Ascending aorta (tissue), 2 donors: ENCODE measurements at regions not wholly inside any gene's neighbourhood (a gene's known extent, or its start where the extent isn't known, plus 50 kb on each side); places are given as distances from the start of the nearest gene placed in this dataset.

Experiments
- DNase-seq, 2 donors: peaks; one replicate each; pipeline ENCODE4 v3.0.0-alpha.2; 2019; ENCODE audit warnings: low spot score in 2 of 2
- H3K27ac ChIP-seq, 2 donors: fragments of 200-600 bp; sonication (generic); one replicate each; pipeline ENCODE4 v1.5.1; 2016 to 2017; ENCODE audit warnings: mild to moderate bottlenecking in 1 of 2
- H3K27me3 ChIP-seq: fragments of 200-600 bp; sonication (generic); one replicate; pipeline ENCODE4 v1.5.1; 2017
- H3K36me3 ChIP-seq, 2 donors: fragments of 200-600 bp; sonication (generic); one replicate each; pipeline ENCODE4 v1.5.1; 2016
- H3K4me1 ChIP-seq, 2 donors: fragments of 200-600 bp; sonication (generic); one replicate each; pipeline ENCODE4 v1.5.1; 2016 to 2017; ENCODE audit warnings: mild to moderate bottlenecking in 1 of 2
- H3K4me3 ChIP-seq, 2 donors: fragments of 200-600 bp; sonication (generic); one replicate each; pipeline ENCODE4 v1.5.1; 2016 to 2017; ENCODE audit warnings: mild to moderate bottlenecking in 1 of 2
- H3K9me3 ChIP-seq, 2 donors: fragments of 200-600 bp; sonication (generic); one replicate each; pipeline ENCODE4 v1.5.1; 2016
- CTCF ChIP-seq, 3 experiments: fragments of 200-600 bp in 2 of 3; fragments of 450-650 bp in 1 of 3; sonication (generic) in 2 of 3; IDR thresholded peaks; one replicate each; pipeline ENCODE4 v1.5.1; 2016 to 2019; ENCODE audit warnings: antibody characterized with exemption in 3 of 3, mild to moderate bottlenecking in 1 of 3, moderate library complexity in 1 of 3
- intact Hi-C: fragments of 100-400 bp; cut with DNase I; formaldehyde crosslinking; loops from one replicate; pipeline ENCODE4 v1.15.1; 2023

GRCh38 chr4:3867403-3868100, 101.4 kb downstream of the ADRA2C start:
- no peak overlapping the region for H3K27ac ChIP-seq
- no peaks in the 10 kb centered on the region for H3K36me3 ChIP-seq
- no peaks in the 10 kb centered on the region for H3K4me1 ChIP-seq
- peaks cover 4% of the 10 kb centered on the region for H3K27me3 ChIP-seq
- H3K9me3 ChIP-seq: no peaks in the 10 kb centered on the region
- H3K4me3 ChIP-seq: no peak overlapping the region
- intact Hi-C loops: no loop called here
- TF ChIP-seq CTCF (IDR thresholded peaks at IDR 0.05): no peak
- no peak for DNase-seq

GRCh38 chr4:3868211-3869173, 102.3 kb downstream of the ADRA2C start:
- Histone ChIP-seq H3K9me3 (no peaks in the 10 kb centered on the region), H3K27ac (no peak overlapping the region), H3K27me3 (peaks cover 4% of the 10 kb centered on the region), H3K36me3 (no peaks in the 10 kb centered on the region), H3K4me1 (no peaks in the 10 kb centered on the region), H3K4me3 (no peak overlapping the region)
- no peak for TF ChIP-seq CTCF (IDR thresholded peaks at IDR 0.05)
- intact Hi-C loops: no loop called here
- DNase-seq: no peak

GRCh38 chr4:3869174-3869572, 103.0 kb downstream of the ADRA2C start:
- H3K27me3 ChIP-seq: peaks cover 3% of the 10 kb centered on the region
- H3K9me3 ChIP-seq: no peaks in the 10 kb centered on the region
- no peak for DNase-seq
- intact Hi-C loops: no loop called here
- TF ChIP-seq CTCF (IDR thresholded peaks at IDR 0.05): no peak
- no peak overlapping the region for H3K4me3 ChIP-seq
- no peaks in the 10 kb centered on the region for H3K36me3 ChIP-seq
- no peak overlapping the region for H3K27ac ChIP-seq
- no peaks in the 10 kb centered on the region for H3K4me1 ChIP-seq

- Histone ChIP-seq H3K4me1 (no peaks in the 10 kb centered on the region), H3K27ac (no peak overlapping the region), H3K36me3 (no peaks in the 10 kb centered on the region), H3K9me3 (no peaks in the 10 kb centered on the region), H3K27me3 (no peaks in the 10 kb centered on the region), H3K4me3 (no peak overlapping the region)
- intact Hi-C loops: loop anchor here (10.0 kb wide), 1 partner anchor 525 kb away; no protein-coding TSS in a partner anchor
- no peak for DNase-seq
- TF ChIP-seq CTCF (IDR thresholded peaks at IDR 0.05): no peak
These were observed 103.7 kb downstream of the ADRA2C start for GRCh38 chr4:3869661-3870566.

- Histone ChIP-seq H3K4me1 (no peaks in the 10 kb centered on the region), H3K9me3 (no peaks in the 10 kb centered on the region), H3K4me3 (no peak overlapping the region), H3K27me3 (no peaks in the 10 kb centered on the region), H3K27ac (no peak overlapping the region), H3K36me3 (no peaks in the 10 kb centered on the region)
- intact Hi-C loops: loop anchor here (10.0 kb wide), 1 partner anchor 526 kb away; no protein-coding TSS in a partner anchor
- no peak for TF ChIP-seq CTCF (IDR thresholded peaks at IDR 0.05)
- DNase-seq: no peak
These were observed 104.4 kb downstream of the ADRA2C start for GRCh38 chr4:3870567-3870962.
